GM18868 (cell line): ENCODE measurements at regions not wholly inside any gene's neighbourhood (a gene's known extent, or its start where the extent isn't known, plus 50 kb on each side); places are given as distances from the start of the nearest gene placed in this dataset.

Source experiments
- ATAC-seq: cut with Tn5 transposase; IDR thresholded peaks from one replicate; pipeline ENCODE4 v1.9.1; 2021; ENCODE audit warnings: mild to moderate bottlenecking, moderate library complexity; ENCODE audit not compliant: unreplicated experiment

GRCh38 chr1:56357927-56358690, 221.3 kb downstream of the PLPP3 start:
- no peak for ATAC-seq

DNA sequence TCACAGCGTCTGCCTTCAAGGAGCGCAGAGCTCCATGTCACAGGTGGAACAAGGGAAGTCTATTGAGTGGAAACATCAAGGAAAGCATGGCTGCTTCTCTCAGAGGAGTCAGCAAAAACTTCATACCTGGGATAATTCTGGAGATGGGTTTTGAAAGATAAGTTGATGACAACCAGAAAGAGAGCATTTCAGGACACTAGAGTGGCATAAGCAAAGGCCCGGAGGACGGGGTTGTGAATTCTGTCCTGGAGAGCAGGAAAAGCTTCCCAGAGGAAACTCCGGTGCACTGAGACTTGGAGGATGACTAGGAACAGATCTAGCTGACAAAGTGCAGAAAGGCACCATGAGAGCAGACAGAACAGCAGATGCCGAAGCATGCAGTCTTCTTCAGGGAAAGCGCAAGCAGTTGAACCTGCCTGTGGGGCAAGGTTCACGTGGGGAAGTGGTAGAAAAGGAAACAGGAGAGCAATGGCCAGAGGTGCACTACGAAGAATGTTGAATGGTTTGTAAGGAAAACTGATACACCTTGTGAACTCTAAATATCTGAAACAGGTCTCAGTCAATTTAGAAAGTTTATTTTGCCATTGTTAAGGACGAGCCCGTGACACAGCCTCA, 222.9 kb downstream of the PLPP3 start:
- no peak for ATAC-seq

GRCh38 chr1:56355918-56356317, 223.4 kb downstream of the PLPP3 start:
- no peak for ATAC-seq

DNA sequence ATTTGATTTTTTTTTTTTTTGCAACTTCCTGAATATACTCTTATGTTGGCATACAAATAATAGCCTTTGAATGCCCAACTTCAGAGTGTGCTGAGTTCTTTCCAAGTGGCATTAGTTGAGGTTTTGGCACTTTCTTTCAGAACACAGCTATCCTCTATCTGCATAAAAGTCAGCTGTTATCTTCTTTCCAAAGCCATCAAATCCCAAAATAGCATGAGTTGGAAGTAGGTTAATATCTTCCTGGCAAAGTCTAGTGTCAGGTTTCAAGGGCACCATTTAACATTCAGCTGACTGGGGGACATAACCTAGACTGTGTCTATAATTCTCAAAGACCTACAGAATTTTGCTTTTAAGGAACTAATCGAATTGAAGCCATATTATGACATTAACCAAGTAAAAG, 223.9 kb downstream of the PLPP3 start:
- no peak for ATAC-seq

DNA sequence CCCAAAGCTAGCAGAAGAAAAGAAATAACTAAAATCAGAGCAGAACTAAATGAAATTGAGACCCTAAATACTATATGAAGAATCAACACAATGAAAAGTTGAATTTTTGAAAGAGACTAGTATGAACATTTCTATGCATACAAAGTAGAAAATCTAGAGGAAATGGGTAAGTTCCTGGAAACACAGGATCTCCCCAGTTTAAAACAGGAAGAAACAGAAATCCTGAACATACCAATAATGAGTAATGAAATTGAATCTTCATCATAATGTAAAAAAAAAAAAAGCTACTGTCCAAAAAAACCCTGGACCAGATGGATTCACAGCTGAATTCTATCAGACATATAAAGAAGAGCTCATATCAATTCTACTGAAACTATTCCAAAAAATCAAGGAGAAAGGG, 233.5 kb downstream of the PLPP3 start:
- ATAC-seq, result no peak

- no peak for ATAC-seq
Observed at GRCh38 chr1:56340977-56341376, 238.4 kb downstream of the PLPP3 start.

DNA sequence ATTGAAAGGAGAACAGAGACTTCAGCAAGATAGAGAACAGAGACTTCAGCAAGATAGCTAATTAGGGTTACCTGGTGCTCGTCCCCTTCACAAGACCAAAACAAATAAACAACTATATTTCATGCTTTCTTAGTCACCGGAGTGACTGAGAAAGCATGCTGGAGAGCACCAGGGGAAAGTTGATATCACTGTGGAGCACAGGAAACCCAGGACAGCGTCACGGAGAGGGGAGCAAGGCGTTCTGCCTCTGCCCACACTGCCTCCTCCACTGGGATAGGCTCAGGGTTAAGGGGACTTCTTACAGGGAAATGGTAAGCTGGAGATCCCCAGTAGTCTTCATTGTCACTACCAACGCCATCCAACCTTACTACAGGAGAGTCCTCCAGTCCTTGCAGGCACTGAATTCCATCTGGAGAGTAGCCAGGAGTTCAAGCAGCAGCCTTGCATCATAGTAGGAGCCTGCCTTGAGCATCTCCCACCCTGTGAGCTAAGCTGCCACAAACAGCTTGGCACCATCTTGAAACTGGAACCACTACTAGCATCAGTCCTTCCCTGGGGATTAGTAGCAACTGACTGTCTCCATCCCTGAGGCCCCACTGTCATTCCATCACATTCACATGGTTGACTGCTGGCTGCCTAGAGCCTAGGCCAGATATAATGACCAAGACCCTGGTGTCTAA, 239.4 kb downstream of the PLPP3 start:
- no peak for ATAC-seq

- ATAC-seq, result no peak
Observed at GRCh38 chr1:56339093-56339492, 240.3 kb downstream of the PLPP3 start.

DNA sequence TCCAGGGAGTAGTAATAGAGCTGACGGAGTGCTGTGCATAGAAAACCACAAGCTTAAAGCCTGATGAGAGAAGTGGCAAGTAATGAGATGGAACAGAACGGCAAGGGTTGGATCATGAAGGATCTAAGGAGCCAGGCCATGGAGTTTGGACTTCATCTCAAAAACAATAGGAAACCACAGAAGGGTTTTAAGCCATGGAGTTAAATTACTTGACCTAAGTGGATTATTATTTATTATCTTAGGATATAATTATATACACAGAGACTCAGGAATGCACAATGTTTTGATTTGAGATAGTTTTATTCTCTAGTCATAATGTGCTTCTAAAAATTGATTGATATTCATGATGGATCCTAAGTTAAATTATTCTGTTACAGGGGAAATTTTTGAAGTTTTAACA, 242.4 kb downstream of the PLPP3 start:
- no peak for ATAC-seq

- no peak for ATAC-seq
Observed at GRCh38 chr1:56335394-56335793, 244.0 kb downstream of the PLPP3 start.

GRCh38 chr1:56334047-56334446, 245.3 kb downstream of the PLPP3 start:
- ATAC-seq, result no peak

- no peak for ATAC-seq
Observed at GRCh38 chr1:56333461-56333860, 245.9 kb downstream of the PLPP3 start.

- no peak for ATAC-seq
Observed at GRCh38 chr1:56331892-56332567, 247.3 kb downstream of the PLPP3 start.

GRCh38 chr1:56331207-56331891, 248.0 kb downstream of the PLPP3 start:
- no peak for ATAC-seq

DNA sequence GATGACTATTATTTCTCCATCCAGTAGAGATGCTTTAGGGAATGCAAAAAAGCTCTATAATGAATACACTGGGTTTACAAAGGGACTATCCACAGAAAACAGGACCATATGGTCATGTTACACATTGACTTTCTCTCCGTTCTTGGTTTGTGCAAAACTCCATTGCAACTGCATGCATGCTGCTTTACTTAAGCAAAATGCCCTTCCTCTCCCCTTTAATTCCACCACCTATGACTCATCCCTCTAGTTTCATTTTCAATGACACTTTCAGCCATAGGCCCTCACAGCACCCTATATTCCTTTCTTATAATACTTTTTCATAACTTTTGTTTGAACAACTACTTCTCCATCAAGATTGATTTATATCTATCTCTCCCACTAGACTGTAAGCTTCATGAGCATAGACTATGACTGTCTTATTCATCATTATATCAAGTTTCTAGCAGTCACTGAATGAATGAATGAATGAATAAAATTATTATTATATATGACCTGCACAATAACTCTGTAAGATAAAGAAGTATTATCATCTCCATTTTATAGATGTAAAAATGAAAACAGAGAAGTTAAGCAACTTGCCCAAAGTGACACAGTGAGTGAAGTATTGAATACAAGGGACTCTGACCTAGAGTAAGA, 248.9 kb downstream of the PLPP3 start:
- peak; percentile 94 for ATAC-seq

- no peak for ATAC-seq
Observed at GRCh38 chr1:56329970-56330369, 249.4 kb downstream of the PLPP3 start.

- ATAC-seq, result no peak
Observed at GRCh38 chr1:56327195-56327594, 252.2 kb downstream of the PLPP3 start.

DNA sequence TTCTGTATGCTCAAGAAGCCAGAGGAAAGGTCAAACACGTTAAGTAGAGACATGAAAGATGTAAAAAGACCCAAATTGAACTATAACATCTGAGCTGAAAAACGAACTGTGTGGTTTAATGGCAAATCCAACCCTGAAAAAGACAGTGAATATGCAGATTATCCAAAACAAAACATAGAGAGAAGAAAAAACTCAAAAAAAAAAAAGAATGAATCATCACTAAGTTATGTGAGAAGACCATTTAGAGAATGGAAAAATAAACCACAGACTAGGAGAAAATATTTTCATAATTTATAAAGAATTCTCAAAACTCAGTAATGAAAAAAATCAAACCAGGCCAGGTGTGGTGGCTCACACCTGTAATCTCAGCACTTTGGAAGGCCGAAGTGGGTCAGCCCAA, 253.3 kb downstream of the PLPP3 start:
- no peak for ATAC-seq

- ATAC-seq, result no peak
Observed at GRCh38 chr1:56324504-56324903, 254.9 kb downstream of the PLPP3 start.

DNA sequence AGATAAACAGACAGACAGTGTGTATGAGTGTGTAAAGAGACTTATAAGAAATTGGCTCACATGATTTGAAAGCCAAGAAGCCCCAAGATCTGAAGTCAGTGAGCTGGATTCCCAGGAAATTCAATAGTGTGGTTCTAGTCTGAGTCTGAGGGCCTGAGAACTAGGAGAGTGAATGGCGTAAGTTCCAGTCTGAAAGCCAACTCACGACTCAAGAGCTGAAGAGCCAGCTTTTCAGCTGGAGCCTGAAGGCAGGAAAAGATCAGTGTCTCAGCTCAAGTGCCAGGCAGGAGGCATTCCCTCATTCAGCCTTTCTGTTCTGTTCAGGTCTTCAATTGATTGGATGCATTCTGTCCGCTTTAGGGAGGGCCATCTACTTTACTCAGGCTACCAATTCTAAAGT, 257.2 kb downstream of the PLPP3 start:
- no peak for ATAC-seq

DNA sequence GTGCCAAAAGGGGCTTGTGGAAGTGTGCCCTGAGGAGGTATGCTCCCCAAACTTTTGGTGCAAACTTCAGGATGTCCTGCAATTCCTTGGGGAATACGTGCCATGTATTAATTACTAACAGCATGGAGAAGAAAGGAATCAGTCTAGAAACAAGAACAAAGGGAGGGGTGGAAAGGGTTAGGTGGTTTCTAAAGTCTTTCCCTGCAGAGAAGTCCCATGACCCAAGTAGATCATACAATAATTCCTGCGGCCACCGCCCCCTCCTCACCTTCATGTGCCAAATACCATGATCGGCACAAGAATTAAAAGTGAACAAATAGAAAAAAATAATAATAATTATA, 258.2 kb downstream of the PLPP3 start:
- ATAC-seq, result no peak
